ENCODE measurements at regions not wholly inside any gene's neighbourhood (a gene's known extent, or its start where the extent isn't known, plus 50 kb on each side); places are given as distances from the start of the nearest gene placed in this dataset.

- Histone ChIP-seq H3K27me3 (ENCODE audit: control insufficient read depth, insufficient read depth, low read length) (no peaks in the 10 kb centered on the region), H3K4me1 (ENCODE audit: control insufficient read depth, insufficient read depth, low read length) (no peaks in the 10 kb centered on the region), H2BK15ac (ENCODE audit: low read depth, low read length) (no peak overlapping the region), H3K56ac (ENCODE audit: extremely low read depth, insufficient read depth, low read length) (no peak overlapping the region), H3K9me3 (ENCODE audit: control insufficient read depth, insufficient read depth, low read length) (no peaks in the 10 kb centered on the region), H2BK5ac (ENCODE audit: low read depth, low read length, poor library complexity, severe bottlenecking) (no peak overlapping the region), H3K27ac (ENCODE audit: insufficient read depth, low read length) (no peak overlapping the region), H3K4me2 (ENCODE audit: low read depth, low read length) (no peak overlapping the region), H2AFZ (replicated peaks; ENCODE audit: low read length, poor library complexity) (no peak overlapping the region), H3K18ac (ENCODE audit: low read depth, low read length) (no peak overlapping the region), H4K91ac (ENCODE audit: insufficient read depth, low read depth, low read length) (no peak overlapping the region), H2BK120ac (ENCODE audit: low read depth, low read length) (no peak overlapping the region), H2AK9ac (replicated peaks; ENCODE audit: low read depth, low read length, poor library complexity) (no peak overlapping the region), H3K14ac (replicated peaks; ENCODE audit: low read depth, low read length) (no peak overlapping the region), H4K5ac (ENCODE audit: low read depth, low read length) (no peak overlapping the region), H3K9ac (ENCODE audit: low read depth, low read length) (no peak overlapping the region), H3K23ac (ENCODE audit: low read depth, low read length) (no peak overlapping the region), H2AK5ac (ENCODE audit: low read depth, low read length) (no peak overlapping the region), H3K9me1 (ENCODE audit: insufficient read depth, low read length) (no peaks in the 10 kb centered on the region), H4K8ac (ENCODE audit: low read depth in 2 of 2, low read length in 2 of 2) (no peak overlapping the region), H3K4ac (ENCODE audit: low read depth, low read length) (no peak overlapping the region), H4K20me1 (ENCODE audit: insufficient read depth, low read length) (no peaks in the 10 kb centered on the region), H3K79me1 (ENCODE audit: low read depth in 1 of 2, low read length in 2 of 2) (no peaks in the 10 kb centered on the region), H3K4me3 (ENCODE audit: insufficient read depth, low read depth, low read length) (no peak overlapping the region), H3K36me3 (ENCODE audit: control insufficient read depth, insufficient read depth, low read length) (no peaks in the 10 kb centered on the region), H2BK20ac (ENCODE audit: low read depth, low read length) (no peak overlapping the region)
- ChIA-PET POLR2A (ENCODE audit: unreplicated experiment) (no interaction called here), CTCF (no interaction called here)
- no CpG with 5 or more reads among the region's 5 CpGs for WGBS, 2 experiments (ENCODE audit: extremely low coverage in 2 of 2, insufficient read length in 1 of 2)
- TF ChIP-seq SMC3 (IDR thresholded peaks at IDR 0.05; ENCODE audit: low read depth, low read length) (no peak), RAD21 (IDR thresholded peaks at IDR 0.05; ENCODE audit: low read length) (no peak), USF2 (IDR thresholded peaks at IDR 0.05; ENCODE audit: low read depth, low read length) (no peak), ELK1 (IDR thresholded peaks at IDR 0.05; ENCODE audit: borderline replicate concordance, low read depth, low read length) (no peak), BHLHE40 (IDR thresholded peaks at IDR 0.05; ENCODE audit: low read depth, low read length) (no peak), MXI1 (IDR thresholded peaks at IDR 0.05; ENCODE audit: borderline replicate concordance, low read depth, low read length) (no peak), FOS (IDR thresholded peaks at IDR 0.05; ENCODE audit: low read depth, low read length) (no peak), CHD1 (IDR thresholded peaks at IDR 0.05; ENCODE audit: low read depth, low read length) (no peak), RCOR1 (IDR thresholded peaks at IDR 0.05; ENCODE audit: insufficient replicate concordance, low read length) (no peak), CEBPB (IDR thresholded peaks at IDR 0.05; ENCODE audit: low read depth, low read length) (no peak), MAZ (IDR thresholded peaks at IDR 0.05; ENCODE audit: borderline replicate concordance, low read depth, low read length) (no peak), RFX5 (IDR thresholded peaks at IDR 0.05; ENCODE audit: low read depth, low read length) (no peak), MAFK (IDR thresholded peaks at IDR 0.05; ENCODE audit: low read depth, low read length) (no peak), CTCF (conservative IDR thresholded peaks at IDR 0.05; ENCODE audit: low read depth, low read length) (no peak)
- DNase-seq = no peak
- BruUV-seq (replicated peaks) = no TSS peak
- in situ Hi-C loops (cut with MboI; ENCODE audit: low sequenced_read_pairs) (no loop called here), dilution Hi-C loops (cut with HindIII; ENCODE audit: low sequenced_read_pairs, unreplicated experiment) (no loop called here), intact Hi-C loops (cut with micrococcal nuclease) (no loop called here)
- ATAC-seq (ENCODE audit: low read depth) = no peak
Observed at GRCh38 chr1:115400426-115400825, 62.4 kb upstream of the NGF start.

Data from IMR-90 (cell line).